Neuronal stem cell (in vitro differentiated cells): ENCODE measurements at regions not wholly inside any gene's neighbourhood (a gene's known extent, or its start where the extent isn't known, plus 50 kb on each side); places are given as distances from the start of the nearest gene placed in this dataset.

Experiments used
- DNase-seq: peaks from one replicate; pipeline ENCODE4 v3.0.0-alpha.2; 2013; ENCODE audit warnings: low spot score
- H2AFZ ChIP-seq: one replicate; pipeline ENCODE4 v1.6.1; 2013; ENCODE audit warnings: mild to moderate bottlenecking, low read length, inconsistent platforms
- H2AK5ac ChIP-seq: 2 replicates; pipeline ENCODE4 v1.6.1; 2013; ENCODE audit warnings: low read depth, mild to moderate bottlenecking, inconsistent platforms, low read length, moderate library complexity, mixed read lengths
- H2BK120ac ChIP-seq: 2 replicates; pipeline ENCODE4 v1.6.1; 2013; ENCODE audit warnings: low read depth, mild to moderate bottlenecking, inconsistent platforms, low read length, moderate library complexity, mixed read lengths
- H2BK12ac ChIP-seq: one replicate; pipeline ENCODE4 v1.6.1; 2013; ENCODE audit warnings: low read length, inconsistent platforms
- H2BK15ac ChIP-seq: 2 replicates; pipeline ENCODE4 v1.6.1; 2013; ENCODE audit warnings: mild to moderate bottlenecking, low read length, inconsistent platforms, mixed read lengths
- H2BK5ac ChIP-seq: one replicate; pipeline ENCODE4 v1.6.1; 2013; ENCODE audit warnings: inconsistent platforms, mild to moderate bottlenecking, low read length, moderate library complexity
- H3K14ac ChIP-seq: one replicate; pipeline ENCODE4 v1.6.1; 2013; ENCODE audit warnings: low read length, inconsistent platforms
- H3K18ac ChIP-seq: 2 replicates; pipeline ENCODE4 v1.6.1; 2013; ENCODE audit warnings: low read length, inconsistent platforms
- H3K23ac ChIP-seq: 2 replicates; pipeline ENCODE4 v1.6.1; 2013; ENCODE audit warnings: low read depth, mild to moderate bottlenecking, mixed read lengths, low read length, inconsistent platforms; ENCODE audit not compliant: poor library complexity
- H3K27ac ChIP-seq: replicated peaks from 3 replicates; pipeline ENCODE4 v1.5.1; 2013; ENCODE audit warnings: low read length, inconsistent platforms
- H3K27me3 ChIP-seq, 3 experiments: 2 replicates each; pipeline ENCODE4 v1.6.1; 2013; ENCODE audit warnings: low read length in 3 of 3, mild to moderate bottlenecking in 2 of 3, inconsistent platforms in 1 of 3, low read depth in 1 of 3, mixed read lengths in 1 of 3, moderate library complexity in 1 of 3; ENCODE audit not compliant: control insufficient read depth in 3 of 3, insufficient read depth in 3 of 3
- H3K36me3 ChIP-seq, 2 donors: replicated peaks in 1 of 2; 2 replicates each; pipeline ENCODE4 v1.6.1; 2013; ENCODE audit warnings: low read length in 2 of 2; ENCODE audit not compliant: control insufficient read depth in 2 of 2, insufficient read depth in 2 of 2
- H3K4ac ChIP-seq: 2 replicates; pipeline ENCODE4 v1.6.1; 2013; ENCODE audit warnings: inconsistent platforms, mild to moderate bottlenecking, low read length, moderate library complexity
- H3K4me1 ChIP-seq, 2 donors: 1 replicate in 1 of 2; 2 replicates in 1 of 2; pipeline ENCODE4 v1.6.1; 2013; ENCODE audit warnings: low read length in 2 of 2, low read depth in 1 of 2; ENCODE audit not compliant: control insufficient read depth in 2 of 2, insufficient read depth in 1 of 2
- H3K4me2 ChIP-seq: one replicate; pipeline ENCODE4 v1.6.1; 2013; ENCODE audit warnings: mild to moderate bottlenecking, low read length, inconsistent platforms; ENCODE audit not compliant: insufficient read depth, poor library complexity, severe bottlenecking
- H3K4me3 ChIP-seq, 2 donors: 2 replicates each; pipeline ENCODE4 v1.5.1; 2013; ENCODE audit warnings: low read length in 2 of 2, mild to moderate bottlenecking in 2 of 2, inconsistent platforms in 1 of 2, moderate library complexity in 1 of 2
- H3K79me1 ChIP-seq: one replicate; pipeline ENCODE4 v1.6.1; 2013; ENCODE audit warnings: low read depth, mild to moderate bottlenecking, inconsistent platforms, low read length, moderate library complexity
- H3K9ac ChIP-seq: one replicate; pipeline ENCODE4 v1.6.1; 2013; ENCODE audit warnings: mild to moderate bottlenecking, low read depth, low read length, inconsistent platforms; ENCODE audit not compliant: poor library complexity
- H3K9me3 ChIP-seq, 2 donors: replicated peaks in 1 of 2; 2 replicates each; pipeline versions ENCODE3 to v1.6.1; 2013; ENCODE audit warnings: low read length in 2 of 2, mild to moderate bottlenecking in 2 of 2, inconsistent platforms in 1 of 2, low read depth in 1 of 2, mixed read lengths in 1 of 2, moderate library complexity in 1 of 2; ENCODE audit not compliant: control insufficient read depth in 2 of 2, insufficient read depth in 1 of 2
- H4K8ac ChIP-seq: one replicate; pipeline ENCODE4 v1.6.1; 2013; ENCODE audit warnings: low read depth, mild to moderate bottlenecking, inconsistent platforms, low read length, moderate library complexity
- H4K91ac ChIP-seq: one replicate; pipeline ENCODE4 v1.6.1; 2013; ENCODE audit warnings: low read length, low read depth, mild to moderate bottlenecking, inconsistent platforms; ENCODE audit not compliant: poor library complexity
- WGBS, 2 donors: extraction: QIAGEN DNeasy Blood & Tissue Kit; methylation state at CpG; one replicate each; pipeline ENCODE4 v1.1.7; 2013; ENCODE audit warnings: missing lambda C conversion rate in 2 of 2, mixed read lengths in 1 of 2; ENCODE audit not compliant: insufficient read length in 2 of 2, insufficient replicate concordance in 1 of 2; ENCODE audit errors: extremely low coverage in 2 of 2; 5-methylcytosine and 5-hydroxymethylcytosine counted together

- Histone ChIP-seq H4K91ac (no peak overlapping the region), H3K23ac (no peak overlapping the region), H3K4me2 (no peak overlapping the region), H3K27me3 (no peaks in the 10 kb centered on the region), H3K18ac (no peak overlapping the region), H2BK120ac (no peak overlapping the region), H2BK15ac (no peak overlapping the region), H3K9me3 (no peaks in the 10 kb centered on the region), H2AK5ac (no peak overlapping the region), H3K4me1 (no peaks in the 10 kb centered on the region), H3K36me3 (no peaks in the 10 kb centered on the region), H3K79me1 (no peaks in the 10 kb centered on the region), H3K14ac (no peak overlapping the region), H3K27ac (no peak overlapping the region), H2AFZ (no peak overlapping the region), H3K4me3 (no peak overlapping the region), H2BK12ac (no peak overlapping the region), H3K9ac (no peak overlapping the region), H4K8ac (no peak overlapping the region), H2BK5ac (no peak overlapping the region), H3K4ac (no peak overlapping the region)
- DNase-seq = no peak
- no CpG with 5 or more reads among the region's 3 CpGs for WGBS, 2 donors
Observed at GRCh38 chr4:46656071-46656470, 253.0 kb downstream of the COX7B2 start.

- Histone ChIP-seq H3K4me3 (no peak overlapping the region), H2BK5ac (no peak overlapping the region), H3K14ac (no peak overlapping the region), H4K91ac (no peak overlapping the region), H3K9me3 (no peaks in the 10 kb centered on the region), H2BK120ac (no peak overlapping the region), H3K4me1 (no peaks in the 10 kb centered on the region), H2AK5ac (no peak overlapping the region), H3K18ac (no peak overlapping the region), H3K27me3 (no peaks in the 10 kb centered on the region), H4K8ac (no peak overlapping the region), H3K27ac (no peak overlapping the region), H2AFZ (no peak overlapping the region), H3K36me3 (no peaks in the 10 kb centered on the region), H3K4me2 (no peak overlapping the region), H2BK15ac (no peak overlapping the region), H3K23ac (no peak overlapping the region), H2BK12ac (no peak overlapping the region), H3K4ac (no peak overlapping the region), H3K9ac (no peak overlapping the region), H3K79me1 (no peaks in the 10 kb centered on the region)
- no peak for DNase-seq
- no CpG with 5 or more reads among the region's 4 CpGs for WGBS, 2 donors
Observed at GRCh38 chr4:46653842-46654241, 255.2 kb downstream of the COX7B2 start.

GRCh38 chr4:46649390-46649789 is 259.5 kb upstream of the GABRA2 start:
- no CpG with 5 or more reads among the region's 2 CpGs for WGBS, 2 donors
- no peaks in the 10 kb centered on the region for H3K79me1 ChIP-seq
- H3K27ac ChIP-seq = no peak overlapping the region

GRCh38 chr4:46648088-46648744 is 258.3 kb upstream of the GABRA2 start:
- Histone ChIP-seq H3K9ac (no peak overlapping the region), H4K91ac (no peak overlapping the region), H2BK12ac (no peak overlapping the region), H3K23ac (no peak overlapping the region), H3K4ac (no peak overlapping the region), H2BK120ac (no peak overlapping the region), H3K27me3 (no peaks in the 10 kb centered on the region), H3K18ac (no peak overlapping the region), H2AK5ac (no peak overlapping the region), H2BK5ac (no peak overlapping the region), H3K27ac (no peak overlapping the region), H2BK15ac (no peak overlapping the region), H3K4me1 (no peaks in the 10 kb centered on the region), H3K14ac (no peak overlapping the region), H4K8ac (no peak overlapping the region), H3K79me1 (no peaks in the 10 kb centered on the region), H3K4me2 (no peak overlapping the region), H3K36me3 (no peaks in the 10 kb centered on the region), H2AFZ (no peak overlapping the region), H3K4me3 (no peak overlapping the region), H3K9me3 (no peaks in the 10 kb centered on the region)
- no CpG with 5 or more reads among the region's 2 CpGs for WGBS, 2 donors
- peak; percentile 23 for DNase-seq

More at GRCh38 chr4:46649390-46649789, 259.5 kb upstream of the GABRA2 start:
- Histone ChIP-seq H3K36me3 (no peaks in the 10 kb centered on the region), H2BK5ac (no peak overlapping the region), H2BK12ac (no peak overlapping the region), H2AFZ (no peak overlapping the region), H3K23ac (no peak overlapping the region), H3K27me3 (no peaks in the 10 kb centered on the region), H3K18ac (no peak overlapping the region), H3K9ac (no peak overlapping the region), H3K4ac (no peak overlapping the region), H2AK5ac (no peak overlapping the region), H2BK120ac (no peak overlapping the region), H3K4me2 (no peak overlapping the region), H3K4me3 (no peak overlapping the region), H2BK15ac (no peak overlapping the region), H3K14ac (no peak overlapping the region), H4K8ac (no peak overlapping the region), H3K4me1 (no peaks in the 10 kb centered on the region), H3K9me3 (no peaks in the 10 kb centered on the region), H4K91ac (no peak overlapping the region)
- DNase-seq = no peak
